ENCODE measurements at regions not wholly inside any gene's neighbourhood (a gene's known extent, or its start where the extent isn't known, plus 50 kb on each side); places are given as distances from the start of the nearest gene placed in this dataset.

DNA sequence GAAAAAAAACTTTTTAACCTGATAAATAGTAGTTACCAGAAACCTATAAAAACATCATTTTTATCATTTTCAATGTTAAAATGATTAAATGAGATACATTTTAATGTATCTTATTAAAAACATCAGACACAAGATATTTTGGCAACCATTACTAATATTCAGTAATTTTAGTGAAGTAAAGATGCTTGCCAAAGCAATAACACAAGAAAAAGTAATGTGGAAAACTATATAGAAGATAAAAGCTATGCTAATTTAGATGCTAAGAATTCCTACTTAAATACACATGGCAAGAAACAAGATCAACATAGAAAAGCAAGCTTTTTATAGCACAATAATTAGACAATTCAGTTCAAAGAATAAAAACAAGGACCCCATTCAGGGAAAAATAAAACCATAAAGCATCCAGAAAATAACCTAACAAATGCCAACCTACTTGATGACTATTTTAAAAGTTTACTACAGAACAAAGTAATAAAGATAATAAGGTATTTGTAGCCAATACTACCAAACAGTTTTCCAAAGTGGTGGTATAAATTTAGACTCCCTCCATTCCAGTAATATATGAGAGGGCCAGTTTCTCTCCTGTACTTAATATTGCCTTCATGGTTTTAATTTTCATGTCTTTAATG, 489.5 kb downstream of the CDH2 start:
- no peak overlapping the region for H3K27ac ChIP-seq
- no peaks in the 10 kb centered on the region for H3K4me1 ChIP-seq
- peaks cover 0 to 36% (median 22%) of the 10 kb centered on the region in 8 donors for H3K9me3 ChIP-seq
- intact Hi-C loops (cut with DNase I; ENCODE audit: low total_unique reads) = no loop called here
- H3K36me3 ChIP-seq = no peaks in the 10 kb centered on the region
- TF ChIP-seq, protein P1, sequence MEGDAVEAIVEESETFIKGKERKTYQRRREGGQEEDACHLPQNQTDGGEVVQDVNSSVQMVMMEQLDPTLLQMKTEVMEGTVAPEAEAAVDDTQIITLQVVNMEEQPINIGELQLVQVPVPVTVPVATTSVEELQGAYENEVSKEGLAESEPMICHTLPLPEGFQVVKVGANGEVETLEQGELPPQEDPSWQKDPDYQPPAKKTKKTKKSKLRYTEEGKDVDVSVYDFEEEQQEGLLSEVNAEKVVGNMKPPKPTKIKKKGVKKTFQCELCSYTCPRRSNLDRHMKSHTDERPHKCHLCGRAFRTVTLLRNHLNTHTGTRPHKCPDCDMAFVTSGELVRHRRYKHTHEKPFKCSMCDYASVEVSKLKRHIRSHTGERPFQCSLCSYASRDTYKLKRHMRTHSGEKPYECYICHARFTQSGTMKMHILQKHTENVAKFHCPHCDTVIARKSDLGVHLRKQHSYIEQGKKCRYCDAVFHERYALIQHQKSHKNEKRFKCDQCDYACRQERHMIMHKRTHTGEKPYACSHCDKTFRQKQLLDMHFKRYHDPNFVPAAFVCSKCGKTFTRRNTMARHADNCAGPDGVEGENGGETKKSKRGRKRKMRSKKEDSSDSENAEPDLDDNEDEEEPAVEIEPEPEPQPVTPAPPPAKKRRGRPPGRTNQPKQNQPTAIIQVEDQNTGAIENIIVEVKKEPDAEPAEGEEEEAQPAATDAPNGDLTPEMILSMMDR (IDR thresholded peaks at IDR 0.05 in 8 of 11, conservative IDR thresholded peaks at IDR 0.05 in 3 of 11) = no peak
- DNase-seq = no peak
- H3K27me3 ChIP-seq (replicated peaks in 1 of 7) = no peaks in the 10 kb centered on the region
- H3K4me3 ChIP-seq = no peak overlapping the region

DNA sequence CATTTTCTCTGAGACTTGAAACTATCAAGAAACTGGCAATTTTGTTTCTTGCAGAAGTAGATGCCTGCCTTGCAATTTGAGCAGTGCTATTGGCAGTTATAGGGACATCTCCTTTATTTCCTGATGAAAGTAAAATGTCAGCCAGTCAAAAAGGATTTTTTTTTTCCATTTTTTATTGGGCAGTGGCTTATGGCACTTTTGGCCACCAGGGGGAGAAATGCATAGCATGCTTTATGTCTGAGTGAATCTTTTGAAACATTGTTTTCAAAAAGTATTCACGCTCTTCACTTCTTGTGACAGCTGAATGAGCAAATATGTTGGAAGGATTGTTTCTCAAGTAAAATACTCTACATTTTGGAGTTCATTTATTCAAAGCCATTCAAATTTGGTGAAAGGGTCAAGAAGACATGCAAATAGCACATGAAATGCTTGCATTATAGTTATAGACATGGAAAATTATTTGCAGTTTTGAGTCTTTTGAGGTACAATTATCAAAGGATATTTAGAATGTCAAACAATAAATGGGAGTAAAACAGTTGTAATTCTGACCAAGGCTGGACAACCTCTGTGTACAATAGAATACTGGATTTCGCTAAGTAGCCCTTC, 491.0 kb downstream of the CDH2 start:
- TF ChIP-seq POLR2AphosphoS5 (IDR thresholded peaks at IDR 0.05) (no peak), POLR2A (IDR thresholded peaks at IDR 0.05) (no peak)
- TF ChIP-seq, protein P1 (IDR thresholded peaks at IDR 0.05 in 8 of 11, conservative IDR thresholded peaks at IDR 0.05 in 3 of 11) = peak in 7 of 11 experiments; percentile 21 to 62 (median 51)
- no peak for DNase-seq
- Histone ChIP-seq H3K4me3 (no peak overlapping the region), H3K27ac (no peak overlapping the region), H3K36me3 (no peaks in the 10 kb centered on the region), H3K9me3 (peaks cover 0 to 36% (median 21%) of the 10 kb centered on the region in 8 donors), H3K4me1 (no peaks in the 10 kb centered on the region), H3K27me3 (replicated peaks in 1 of 7) (no peaks in the 10 kb centered on the region)
- WGBS, 5 donors = 61 to 75% (median 73%) methylated on average over 2 of the region's 2 CpGs
- intact Hi-C loops (cut with DNase I; ENCODE audit: low total_unique reads) = no loop called here

DNA sequence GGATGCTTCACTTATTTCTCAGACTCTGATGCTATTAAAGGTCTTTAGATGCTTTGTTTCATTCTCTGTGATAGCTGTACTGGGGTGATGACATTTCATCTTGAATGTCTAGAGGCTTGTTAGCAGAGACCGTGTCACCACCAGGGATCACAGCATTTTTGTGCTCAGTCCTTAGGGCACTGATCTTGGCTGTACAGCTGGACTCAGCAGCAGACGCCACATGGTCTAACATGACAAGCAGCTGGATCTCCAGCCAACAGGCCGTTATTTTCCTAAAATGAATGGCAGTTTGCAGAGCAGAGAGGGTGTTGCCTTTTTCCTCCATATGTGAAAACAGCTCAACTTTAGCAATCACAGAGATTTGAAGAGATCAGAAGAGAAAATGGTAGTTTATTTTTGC, 491.8 kb downstream of the CDH2 start:
- Histone ChIP-seq H3K36me3 (no peaks in the 10 kb centered on the region), H3K4me3 (no peak overlapping the region), H3K9me3 (peaks cover 0 to 36% (median 21%) of the 10 kb centered on the region in 8 donors), H3K27me3 (replicated peaks in 1 of 7) (no peaks in the 10 kb centered on the region), H3K27ac (no peak overlapping the region), H3K4me1 (no peaks in the 10 kb centered on the region)
- WGBS, 5 donors = 59 to 82% (median 67%) methylated on average over 3 of the region's 3 CpGs
- no peak for DNase-seq
- intact Hi-C loops (cut with DNase I; ENCODE audit: low total_unique reads) = no loop called here
- TF ChIP-seq POLR2AphosphoS5 (IDR thresholded peaks at IDR 0.05) = no peak
- TF ChIP-seq, protein P1 (IDR thresholded peaks at IDR 0.05 in 8 of 11, conservative IDR thresholded peaks at IDR 0.05 in 3 of 11) = no peak
- TF ChIP-seq POLR2A (IDR thresholded peaks at IDR 0.05) = no peak

DNA sequence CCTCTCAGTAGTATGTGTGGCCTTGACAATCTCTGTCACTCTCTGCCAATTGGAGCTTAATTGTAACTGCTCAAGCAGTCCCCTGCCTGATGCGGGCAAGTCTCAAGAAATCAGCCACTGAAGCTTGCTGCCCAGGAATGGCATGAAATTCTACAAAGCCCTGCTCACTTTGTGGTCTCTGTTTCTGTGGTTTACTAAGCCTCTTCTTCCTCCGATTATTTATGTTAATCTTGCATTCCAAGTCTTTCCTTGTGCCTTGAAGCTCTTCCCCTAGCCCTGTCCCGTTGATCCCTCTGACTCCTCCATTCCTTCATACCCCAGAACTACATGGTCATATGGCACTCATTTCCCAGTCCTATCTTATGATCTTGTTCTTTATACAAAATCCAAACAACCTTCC, 489.3 kb upstream of the CHST9 start:
- Histone ChIP-seq H3K27me3 (replicated peaks in 1 of 7) (no peaks in the 10 kb centered on the region), H3K4me3 (no peak overlapping the region), H3K36me3 (no peaks in the 10 kb centered on the region), H3K9me3 (peaks cover 0 to 20% (median 4%) of the 10 kb centered on the region in 8 donors), H3K4me1 (no peaks in the 10 kb centered on the region), H3K27ac (no peak overlapping the region)
- TF ChIP-seq POLR2AphosphoS5 (IDR thresholded peaks at IDR 0.05) (no peak), POLR2A (IDR thresholded peaks at IDR 0.05) (no peak)
- TF ChIP-seq, protein P1 (IDR thresholded peaks at IDR 0.05 in 8 of 11, conservative IDR thresholded peaks at IDR 0.05 in 3 of 11) = no peak
- no peak for DNase-seq
- intact Hi-C loops (cut with DNase I; ENCODE audit: low total_unique reads) = no loop called here
- 65 to 93% (median 82%) methylated on average over 3 of the region's 3 CpGs for WGBS, 5 donors

Data from spleen (tissue), 11 donors.